ENCODE measurements at regions not wholly inside any gene's neighbourhood (a gene's known extent, or its start where the extent isn't known, plus 50 kb on each side); places are given as distances from the start of the nearest gene placed in this dataset.

DNA sequence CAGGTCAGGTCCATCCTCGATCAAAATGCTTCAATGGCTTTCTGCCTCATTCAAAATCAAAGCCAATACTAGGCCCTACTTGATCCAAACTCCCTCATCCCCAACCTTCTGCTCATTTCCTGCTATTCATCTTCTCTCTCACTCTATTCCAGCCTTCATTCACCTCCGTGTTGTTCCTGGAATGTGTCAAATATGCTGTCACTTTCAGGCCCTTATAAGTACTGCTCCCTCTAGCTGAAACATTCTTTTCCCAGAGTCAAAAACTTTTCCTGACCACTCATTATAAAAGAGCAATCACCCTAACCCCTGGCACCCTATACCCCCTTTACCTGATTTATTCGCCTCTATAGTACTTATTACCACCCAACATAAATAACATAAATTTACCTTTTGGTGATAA lies 303.7 kb upstream of the PMFBP1 start:
- TF ChIP-seq, protein P1, sequence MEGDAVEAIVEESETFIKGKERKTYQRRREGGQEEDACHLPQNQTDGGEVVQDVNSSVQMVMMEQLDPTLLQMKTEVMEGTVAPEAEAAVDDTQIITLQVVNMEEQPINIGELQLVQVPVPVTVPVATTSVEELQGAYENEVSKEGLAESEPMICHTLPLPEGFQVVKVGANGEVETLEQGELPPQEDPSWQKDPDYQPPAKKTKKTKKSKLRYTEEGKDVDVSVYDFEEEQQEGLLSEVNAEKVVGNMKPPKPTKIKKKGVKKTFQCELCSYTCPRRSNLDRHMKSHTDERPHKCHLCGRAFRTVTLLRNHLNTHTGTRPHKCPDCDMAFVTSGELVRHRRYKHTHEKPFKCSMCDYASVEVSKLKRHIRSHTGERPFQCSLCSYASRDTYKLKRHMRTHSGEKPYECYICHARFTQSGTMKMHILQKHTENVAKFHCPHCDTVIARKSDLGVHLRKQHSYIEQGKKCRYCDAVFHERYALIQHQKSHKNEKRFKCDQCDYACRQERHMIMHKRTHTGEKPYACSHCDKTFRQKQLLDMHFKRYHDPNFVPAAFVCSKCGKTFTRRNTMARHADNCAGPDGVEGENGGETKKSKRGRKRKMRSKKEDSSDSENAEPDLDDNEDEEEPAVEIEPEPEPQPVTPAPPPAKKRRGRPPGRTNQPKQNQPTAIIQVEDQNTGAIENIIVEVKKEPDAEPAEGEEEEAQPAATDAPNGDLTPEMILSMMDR (conservative IDR thresholded peaks at IDR 0.05; ENCODE audit: low read depth, low read length), result no peak
- TF ChIP-seq EZH2 (IDR thresholded peaks at IDR 0.05; ENCODE audit: low read length, unreplicated experiment), result no peak
- TF ChIP-seq EZH2phosphoT487 (IDR thresholded peaks at IDR 0.05; ENCODE audit: borderline replicate concordance, low read length), result no peak
